HG02938 (cell line): ENCODE measurements at regions not wholly inside any gene's neighbourhood (a gene's known extent, or its start where the extent isn't known, plus 50 kb on each side); places are given as distances from the start of the nearest gene placed in this dataset.

ENCODE experiments used
- ATAC-seq: cut with Tn5 transposase; IDR thresholded peaks from one replicate; pipeline ENCODE4 v1.9.1; 2021; ENCODE audit warnings: mild to moderate bottlenecking, moderate library complexity; ENCODE audit not compliant: unreplicated experiment

DNA sequence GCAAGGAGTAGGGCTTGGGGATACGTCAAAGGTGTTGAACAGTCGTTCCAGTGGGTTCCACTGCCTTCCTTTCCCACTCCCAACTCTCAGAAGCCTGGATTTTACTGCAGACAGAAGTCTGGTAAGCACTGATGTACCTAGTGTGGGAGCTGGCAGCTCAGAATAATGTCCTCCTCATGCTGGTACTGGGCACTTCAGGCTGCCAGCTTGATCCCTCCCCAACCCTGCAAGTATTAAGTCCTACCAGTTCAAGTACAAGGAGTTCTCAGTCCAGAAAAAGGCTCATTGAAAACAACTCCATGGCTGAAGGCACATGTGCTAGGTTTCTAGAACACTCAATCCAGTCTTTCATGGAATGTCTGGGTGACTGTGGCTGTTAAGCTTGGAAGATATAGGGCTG, 304.3 kb downstream of the NUAK1 start:
- no peak for ATAC-seq

DNA sequence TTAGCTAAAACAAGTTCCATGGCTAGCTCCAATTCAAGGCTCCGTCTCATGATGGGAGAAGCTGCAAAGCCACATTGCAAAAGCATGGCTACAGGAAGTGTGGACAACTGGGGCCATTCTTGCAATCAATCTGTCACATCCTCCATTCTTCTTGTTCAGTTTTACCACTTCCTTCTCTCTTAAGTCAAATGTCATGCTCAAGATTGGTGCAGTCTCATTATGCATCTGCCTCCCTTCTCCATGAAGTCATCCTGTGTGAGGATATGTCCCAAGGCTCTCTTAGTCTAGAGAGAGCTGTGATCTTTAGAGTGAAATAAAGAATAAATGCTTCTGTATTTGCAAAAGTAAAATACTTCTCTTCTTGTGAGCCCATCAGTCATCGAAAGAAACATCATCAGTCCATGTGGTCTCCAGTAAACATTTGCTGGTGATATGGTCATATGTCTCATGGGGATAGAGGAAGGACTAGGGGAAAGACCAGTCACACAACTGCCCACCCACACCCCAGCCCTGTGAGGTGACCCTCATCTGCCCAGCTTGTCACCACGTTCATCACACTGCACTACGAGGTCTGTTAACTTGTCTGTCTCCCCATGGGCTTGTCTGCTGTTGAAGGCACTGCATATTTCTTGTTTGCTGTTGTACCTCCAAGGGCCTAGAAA, 303.0 kb downstream of the NUAK1 start:
- no peak for ATAC-seq

GRCh38 chr12:105836242-105836622, 302.5 kb downstream of the NUAK1 start:
- ATAC-seq: no peak

- no peak for ATAC-seq
These were observed 299.1 kb downstream of the NUAK1 start for GRCh38 chr12:105839629-105840127.

- ATAC-seq: no peak
These were observed 298.4 kb downstream of the NUAK1 start for GRCh38 chr12:105840384-105840783.

DNA sequence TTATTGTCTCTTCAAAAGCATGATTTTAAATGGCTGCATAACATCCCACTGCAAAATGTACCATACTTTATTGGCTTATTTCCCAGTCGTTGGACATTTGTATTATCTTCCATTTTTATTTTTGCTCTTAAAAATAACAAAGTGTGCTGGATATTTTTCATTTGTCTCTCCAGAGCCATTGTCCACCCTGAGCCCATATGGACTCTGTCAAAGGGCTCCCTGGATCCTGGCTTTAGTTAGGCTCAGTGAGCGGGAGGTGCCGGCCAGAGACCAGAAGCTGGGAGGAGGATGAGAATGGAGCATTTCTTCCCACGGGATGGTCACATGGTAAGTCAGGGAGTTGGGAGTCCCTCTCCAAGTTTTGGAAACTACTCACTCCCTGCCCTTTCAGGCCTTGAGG, 296.9 kb downstream of the NUAK1 start:
- no peak for ATAC-seq

DNA sequence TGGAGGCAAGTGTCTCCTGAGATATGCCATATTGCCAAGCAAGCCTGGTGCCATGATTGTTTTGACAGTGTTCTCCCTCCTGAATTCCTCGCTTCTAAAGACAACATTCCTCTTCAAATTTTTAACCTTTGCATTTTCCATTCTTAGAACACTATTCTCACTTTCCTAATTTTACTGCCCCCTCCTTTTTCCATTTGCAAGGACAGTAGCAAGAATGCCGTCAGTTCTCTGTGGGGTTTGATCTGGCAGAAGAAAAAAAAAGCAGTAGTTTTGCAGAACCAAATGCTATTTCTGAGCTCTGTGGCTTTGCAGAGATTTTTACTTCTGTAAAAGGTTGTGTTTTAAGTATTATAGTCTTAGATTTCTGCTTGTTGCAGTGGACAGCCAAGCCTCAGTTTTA, 295.2 kb downstream of the NUAK1 start:
- ATAC-seq: no peak

- no peak for ATAC-seq
These were observed 294.6 kb downstream of the NUAK1 start for GRCh38 chr12:105843986-105844760.

GRCh38 chr12:105846331-105846730, 292.4 kb downstream of the NUAK1 start:
- ATAC-seq: no peak

DNA sequence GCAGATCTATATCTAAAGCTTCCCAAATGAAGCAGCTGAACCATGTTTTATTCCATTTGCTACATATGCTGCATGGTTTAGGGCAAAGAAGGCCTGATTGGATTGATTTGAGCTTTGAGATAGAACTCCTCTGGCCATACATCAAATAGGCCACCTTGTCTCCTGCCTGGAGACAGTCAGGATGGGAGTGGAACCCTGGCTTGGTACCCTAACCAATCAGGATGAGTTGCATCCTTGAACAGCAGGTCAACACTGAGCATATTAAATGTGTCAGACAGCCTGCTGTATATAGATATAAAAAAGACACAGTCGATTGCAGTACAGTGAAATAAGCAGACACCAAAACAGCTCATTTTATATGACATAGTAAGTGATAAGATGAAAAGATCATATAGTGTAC, 291.7 kb downstream of the NUAK1 start:
- no peak for ATAC-seq

DNA sequence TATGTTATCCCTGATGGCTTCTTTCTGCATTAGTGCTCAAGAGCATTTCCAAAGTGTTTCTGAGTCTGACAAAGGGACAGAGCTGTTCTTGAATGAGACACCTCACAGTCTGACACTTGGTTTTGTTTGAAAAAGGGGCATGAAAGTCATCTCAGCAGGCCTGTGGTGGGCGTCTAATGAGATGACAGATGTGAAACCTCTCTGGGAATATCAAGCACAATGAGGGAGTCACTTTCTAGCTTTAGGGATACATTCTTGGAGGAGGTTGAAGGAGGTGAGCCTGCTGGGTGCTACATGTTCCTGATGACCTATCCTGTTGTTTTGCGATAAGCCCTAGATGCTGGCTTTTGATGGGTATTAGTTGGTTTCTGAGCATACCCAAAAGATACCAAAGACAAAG, 290.5 kb downstream of the NUAK1 start:
- no peak for ATAC-seq

DNA sequence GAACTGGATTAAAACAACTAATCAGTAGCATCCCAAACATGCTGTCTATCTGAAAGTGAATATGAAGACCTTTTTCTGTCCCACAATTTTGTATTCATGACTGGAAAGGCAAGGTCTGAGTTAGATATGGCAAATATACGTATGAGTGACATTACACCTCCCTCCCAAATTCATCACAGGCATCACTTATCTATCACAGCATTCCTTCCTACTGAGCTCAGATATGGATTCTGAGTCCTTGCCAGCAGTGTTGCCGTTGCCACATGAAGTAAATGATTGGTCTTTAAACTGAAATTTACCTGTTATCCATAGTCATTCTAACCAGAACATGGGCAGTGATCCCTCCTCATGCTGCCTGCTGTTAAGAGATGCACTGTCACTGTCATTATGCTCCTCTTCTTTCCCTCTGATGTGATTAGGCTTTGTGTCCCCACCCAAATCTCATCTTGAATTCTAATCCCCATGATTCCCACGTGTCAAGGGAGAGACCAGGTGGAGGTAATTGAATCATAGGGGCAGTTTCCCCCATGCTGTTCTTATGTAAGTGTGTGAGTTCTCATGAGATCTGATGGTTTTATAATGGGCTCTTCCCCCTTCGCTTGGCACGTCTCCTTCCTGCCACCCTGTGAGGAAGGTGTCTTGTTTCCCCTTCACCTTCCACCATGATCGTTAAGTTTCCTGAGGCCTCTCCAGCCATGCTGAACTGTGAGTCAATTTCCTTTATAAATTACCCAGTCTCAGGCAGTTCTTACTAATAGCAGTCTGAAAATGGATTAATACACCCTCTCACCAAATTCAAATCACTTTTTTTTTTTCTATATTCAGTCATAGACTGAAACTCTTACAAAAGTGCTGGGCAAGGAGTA, 288.4 kb downstream of the NUAK1 start:
- no peak for ATAC-seq

DNA sequence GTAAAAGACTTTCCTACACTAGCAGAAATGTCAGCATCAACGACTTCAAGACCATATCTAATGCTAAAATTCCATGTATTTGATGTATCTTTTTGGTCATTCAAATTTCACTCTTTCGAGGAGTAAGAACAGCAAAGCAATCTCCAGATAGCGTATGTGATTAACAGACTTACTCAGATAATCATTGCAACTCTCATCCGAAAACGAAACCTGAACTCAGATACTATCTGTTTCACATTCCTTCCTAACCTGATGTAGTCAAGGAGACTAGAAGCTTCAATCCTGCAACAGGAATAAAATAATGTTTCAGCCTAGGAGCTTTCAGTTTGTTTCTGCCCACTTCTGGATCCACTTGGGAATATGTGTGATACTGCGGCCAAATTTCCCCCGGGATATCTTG, 286.3 kb downstream of the NUAK1 start:
- ATAC-seq: no peak

DNA sequence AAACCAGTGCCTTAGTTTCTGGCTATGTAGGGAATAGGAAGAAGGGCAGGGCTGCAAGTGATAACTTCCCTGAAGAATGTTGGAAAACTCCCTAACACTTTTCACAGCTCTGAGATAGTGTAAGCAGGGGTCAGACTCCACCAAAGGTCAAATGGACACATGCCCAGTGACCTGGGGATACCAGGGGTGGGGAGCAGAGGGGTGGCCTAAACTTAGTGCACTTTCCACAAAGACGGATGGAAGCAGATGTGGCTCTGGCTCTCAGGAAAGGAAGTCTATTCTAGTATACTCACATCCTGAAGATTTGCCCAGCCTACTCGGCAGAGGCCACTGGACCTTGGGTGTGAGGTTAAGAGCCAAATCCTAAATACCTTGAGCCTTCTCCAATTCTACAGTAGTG, 285.8 kb downstream of the NUAK1 start:
- ATAC-seq: no peak

- ATAC-seq: no peak
These were observed 284.7 kb downstream of the NUAK1 start for GRCh38 chr12:105854071-105854470.

GRCh38 chr12:105855361-105856047, 283.2 kb downstream of the NUAK1 start:
- no peak for ATAC-seq

DNA sequence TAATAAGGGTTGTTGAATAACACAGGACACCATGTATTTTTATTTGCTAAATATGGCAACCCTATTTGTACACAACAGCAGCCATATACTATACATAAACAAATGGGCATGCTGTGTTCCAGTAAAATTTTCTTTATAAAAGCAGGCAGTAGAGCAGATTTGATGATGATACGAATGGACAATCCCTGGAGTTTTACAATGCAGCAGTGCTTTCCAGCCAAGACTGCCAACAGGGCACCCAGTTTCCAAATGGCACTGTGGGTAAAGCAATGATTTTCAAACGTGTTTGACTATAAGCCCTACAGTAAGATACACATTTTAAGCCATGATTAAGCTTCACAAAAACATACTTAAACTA, 282.7 kb downstream of the NUAK1 start:
- ATAC-seq: no peak

DNA sequence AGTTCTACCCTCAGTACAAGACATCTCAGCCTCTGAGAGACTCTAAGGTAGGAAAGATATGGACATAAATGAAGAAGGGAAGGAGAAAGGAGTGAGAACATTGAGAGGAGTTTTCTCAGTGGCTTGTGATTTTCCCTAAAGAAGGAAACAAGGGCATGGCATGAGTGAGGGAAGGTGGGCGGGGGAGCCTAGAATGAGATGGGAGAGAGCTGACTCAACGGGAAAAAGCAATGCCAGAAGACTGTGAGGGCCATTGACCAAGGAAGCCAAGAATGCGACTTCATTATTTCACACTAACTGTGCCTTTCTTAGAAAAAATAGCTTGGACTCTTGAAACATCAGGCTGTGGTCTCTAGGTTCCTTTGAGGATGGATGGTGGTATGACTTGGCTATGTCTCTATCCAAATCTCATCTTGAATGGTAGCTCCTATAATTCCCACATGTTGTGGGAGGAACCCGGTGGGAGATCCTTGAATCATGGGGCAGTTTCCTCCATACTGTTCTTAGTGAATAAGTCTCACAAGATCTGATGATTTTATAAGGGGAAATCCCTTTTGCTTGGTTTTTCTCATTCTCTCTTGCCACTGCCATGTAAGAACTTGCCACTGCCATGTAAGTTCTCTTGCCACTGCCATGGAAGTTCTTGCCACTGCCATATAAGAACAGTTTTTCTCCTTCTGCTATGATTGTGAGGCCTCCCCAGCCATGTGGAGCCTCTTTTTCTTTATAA, 279.6 kb downstream of the NUAK1 start:
- ATAC-seq: no peak

- no peak for ATAC-seq
These were observed 278.1 kb downstream of the NUAK1 start for GRCh38 chr12:105860561-105861207.

- no peak for ATAC-seq
These were observed 277.5 kb downstream of the NUAK1 start for GRCh38 chr12:105861227-105861626.
